Activated T-cell treated with anti-CD3 and anti-CD28 coated beads, Interleukin-2, amount 50 U/mL, for 72 hours (primary cell): ENCODE measurements at regions not wholly inside any gene's neighbourhood (a gene's known extent, or its start where the extent isn't known, plus 50 kb on each side); places are given as distances from the start of the nearest gene placed in this dataset.

ENCODE experiments used
- ATAC-seq, 2 donors: fragments of 150-1000 bp; cut with Tn5 transposase; replicated peaks in 1 of 2; 2 replicates each; pipeline ENCODE4 v1.10.0; 2021; ENCODE audit warnings: moderate library complexity in 2 of 2, mild to moderate bottlenecking in 1 of 2
- DNase-seq, 2 donors: peaks; one replicate each; pipeline ENCODE4 v3.0.0; 2021 to 2022; ENCODE audit warnings: mixed read lengths in 1 of 2
- H3K27ac Mint-ChIP-seq: one replicate; pipeline ENCODE4 v1.8.0; 2022; ENCODE audit warnings: mild to moderate bottlenecking, moderate library complexity, mixed read lengths
- H3K27me3 Mint-ChIP-seq: one replicate; pipeline ENCODE4 v1.8.0; 2022; ENCODE audit warnings: low read depth, mixed read lengths
- H3K36me3 Mint-ChIP-seq, 2 donors: one replicate each; pipeline ENCODE4 v1.8.0; 2022; ENCODE audit warnings: mixed read lengths in 2 of 2, mild to moderate bottlenecking in 1 of 2; ENCODE audit not compliant: insufficient read depth in 2 of 2
- H3K4me1 Mint-ChIP-seq: one replicate; pipeline ENCODE4 v1.8.0; 2022; ENCODE audit warnings: low read depth, mixed read lengths
- H3K4me3 Mint-ChIP-seq, 2 donors: one replicate each; pipeline ENCODE4 v1.8.0; 2022; ENCODE audit warnings: mild to moderate bottlenecking in 2 of 2, mixed read lengths in 2 of 2, moderate library complexity in 2 of 2
- H3K9me3 Mint-ChIP-seq, 2 donors: one replicate each; pipeline ENCODE4 v1.8.0; 2022; ENCODE audit warnings: mixed read lengths in 2 of 2

DNA sequence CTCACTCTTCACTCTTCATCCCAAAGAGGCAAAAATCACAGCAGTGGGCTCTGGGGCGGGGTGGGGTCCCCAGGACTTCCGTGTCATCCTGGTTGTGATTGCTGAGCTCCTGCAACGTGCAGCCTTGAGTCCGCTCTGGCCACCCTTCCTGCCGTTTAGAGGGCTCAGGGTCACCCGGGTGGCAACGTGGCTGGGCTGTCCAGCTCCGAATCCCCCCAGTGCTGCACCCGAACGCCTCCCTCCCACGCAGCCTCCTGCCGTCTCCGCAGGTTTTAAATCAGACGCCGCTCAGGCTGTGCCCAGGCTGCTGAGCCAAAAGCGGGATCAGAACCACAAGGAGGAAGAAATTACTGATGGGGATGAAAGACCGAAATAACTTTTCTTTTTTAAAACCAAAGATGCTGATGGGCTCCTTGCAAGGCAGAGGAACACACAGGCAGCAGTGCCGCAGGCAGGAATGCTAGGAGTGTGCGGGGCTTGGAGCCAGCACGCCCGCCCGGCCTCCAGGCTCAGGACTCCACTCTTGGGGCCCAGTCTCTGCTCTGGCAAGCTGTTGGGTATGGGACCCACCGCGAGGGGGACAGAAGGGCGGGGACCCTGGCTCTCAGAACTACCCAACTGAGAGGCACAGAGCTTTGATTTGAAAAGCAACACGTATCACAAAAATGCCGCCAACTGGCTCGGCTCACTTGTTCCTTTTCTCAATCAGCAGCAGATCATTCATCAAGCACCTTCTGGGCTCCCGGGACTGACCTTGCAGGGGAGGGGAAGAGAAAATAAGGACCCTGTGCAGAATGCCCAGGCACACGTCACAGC is 313.0 kb downstream of the CTTN start:
- DNase-seq = no peak
- Mint-ChIP-seq H3K27ac (no peak overlapping the region), H3K4me1 (no peaks in the 10 kb centered on the region), H3K27me3 (peaks cover 18% of the 10 kb centered on the region), H3K4me3 (no peak overlapping the region), H3K9me3 (no peaks in the 10 kb centered on the region), H3K36me3 (no peaks in the 10 kb centered on the region)
- no peak for ATAC-seq

- Mint-ChIP-seq H3K27ac (no peak overlapping the region), H3K9me3 (no peaks in the 10 kb centered on the region), H3K4me3 (no peak overlapping the region), H3K36me3 (no peaks in the 10 kb centered on the region), H3K4me1 (no peaks in the 10 kb centered on the region), H3K27me3 (peaks cover 18% of the 10 kb centered on the region)
- ATAC-seq (no peak), DNase-seq (no peak)
These were observed 313.5 kb downstream of the CTTN start for GRCh38 chr11:70711911-70712185.

DNA sequence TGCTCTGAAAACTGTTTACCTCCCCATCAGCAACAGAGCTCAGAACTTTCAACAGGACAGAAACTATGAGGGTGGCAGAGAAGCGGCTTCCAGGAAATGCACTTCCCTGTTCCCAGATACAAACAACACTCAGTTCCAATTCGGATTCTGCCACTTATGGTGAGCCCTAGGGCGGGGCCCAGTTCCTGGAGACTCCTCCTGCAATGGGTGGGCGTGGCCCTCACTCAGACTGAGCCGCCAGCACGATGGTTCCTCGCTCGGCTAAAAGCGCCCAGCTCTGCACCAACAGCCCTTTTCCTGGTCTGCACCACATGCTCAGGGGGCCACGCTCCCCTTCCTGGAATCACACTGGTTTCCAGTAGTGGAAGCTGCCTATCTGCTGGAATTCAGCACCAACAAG is 314.1 kb downstream of the CTTN start:
- H3K36me3 Mint-ChIP-seq = no peaks in the 10 kb centered on the region
- H3K27me3 Mint-ChIP-seq = peaks cover 18% of the 10 kb centered on the region
- H3K27ac Mint-ChIP-seq = no peak overlapping the region
- H3K4me3 Mint-ChIP-seq = no peak overlapping the region
- no peak for ATAC-seq
- DNase-seq = no peak
- H3K9me3 Mint-ChIP-seq = no peaks in the 10 kb centered on the region
- H3K4me1 Mint-ChIP-seq = peaks cover 6% of the 10 kb centered on the region

GRCh38 chr11:70713086-70713835 is 314.9 kb downstream of the CTTN start:
- no peaks in the 10 kb centered on the region for H3K9me3 Mint-ChIP-seq
- DNase-seq = no peak
- H3K4me1 Mint-ChIP-seq = peaks cover 6% of the 10 kb centered on the region
- H3K27ac Mint-ChIP-seq = no peak overlapping the region
- ATAC-seq = no peak
- no peaks in the 10 kb centered on the region for H3K36me3 Mint-ChIP-seq
- no peak overlapping the region for H3K4me3 Mint-ChIP-seq
- peaks cover 18% of the 10 kb centered on the region for H3K27me3 Mint-ChIP-seq

GRCh38 chr11:70713988-70714665 is 315.8 kb downstream of the CTTN start:
- ATAC-seq (no peak), DNase-seq (no peak)
- no peaks in the 10 kb centered on the region for H3K36me3 Mint-ChIP-seq
- H3K27me3 Mint-ChIP-seq = peaks cover 23% of the 10 kb centered on the region
- no peaks in the 10 kb centered on the region for H3K9me3 Mint-ChIP-seq
- H3K27ac Mint-ChIP-seq = no peak overlapping the region
- no peak overlapping the region for H3K4me3 Mint-ChIP-seq
- H3K4me1 Mint-ChIP-seq = peaks cover 6% of the 10 kb centered on the region

DNA sequence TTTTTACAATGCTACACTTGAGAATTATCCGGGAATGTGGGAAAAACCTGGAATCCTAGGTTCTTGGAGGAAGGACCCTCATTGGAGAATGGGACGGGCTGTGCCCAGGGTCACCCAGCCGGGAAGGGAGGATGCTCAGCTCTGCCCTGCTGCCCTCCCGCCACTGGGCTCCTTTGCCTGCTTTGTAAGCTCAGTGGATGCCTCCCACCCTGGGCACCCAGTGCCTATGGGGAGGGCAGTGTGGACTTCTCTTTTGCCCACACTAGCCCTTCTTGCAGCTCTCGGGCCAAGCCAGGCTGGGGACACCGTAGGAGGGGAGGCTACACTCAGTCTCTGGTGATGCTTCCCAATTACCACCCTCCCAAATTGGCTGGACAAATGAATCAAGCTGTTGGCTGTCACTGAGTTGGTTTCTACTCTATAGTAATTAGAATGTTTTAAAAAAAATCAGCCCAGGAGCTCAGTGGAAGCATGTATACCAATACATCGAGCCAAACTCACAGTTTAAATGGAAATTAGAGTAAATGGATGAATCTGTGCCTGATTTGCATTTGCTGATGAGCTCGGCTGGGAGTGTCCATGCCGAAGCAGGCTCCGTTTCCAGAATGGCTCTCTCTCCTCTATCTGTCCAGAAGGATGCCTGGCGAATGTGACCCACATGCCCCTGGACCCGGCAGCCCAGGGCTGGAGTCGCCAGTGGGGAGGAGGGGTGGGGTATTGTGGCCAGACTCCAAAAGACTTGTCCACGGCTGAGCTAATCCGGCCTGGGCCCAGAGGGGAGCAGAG is 317.0 kb downstream of the CTTN start:
- peaks cover 6% of the 10 kb centered on the region for H3K4me1 Mint-ChIP-seq
- no peaks in the 10 kb centered on the region for H3K36me3 Mint-ChIP-seq
- no peak for ATAC-seq

GRCh38 chr11:70716216-70716615 is 317.9 kb downstream of the CTTN start:
- Mint-ChIP-seq H3K36me3 (no peaks in the 10 kb centered on the region), H3K4me1 (peaks cover 6% of the 10 kb centered on the region), H3K27me3 (peaks cover 24% of the 10 kb centered on the region), H3K9me3 (no peaks in the 10 kb centered on the region), H3K4me3 (no peak overlapping the region), H3K27ac (no peak overlapping the region)
- no peak for DNase-seq
- ATAC-seq = no peak

More for the DNA sequence above, 317.0 kb downstream of the CTTN start:
- Mint-ChIP-seq H3K27me3 (peaks cover 17% of the 10 kb centered on the region), H3K9me3 (no peaks in the 10 kb centered on the region), H3K4me3 (no peak overlapping the region), H3K27ac (no peak overlapping the region)
- DNase-seq = no peak

DNA sequence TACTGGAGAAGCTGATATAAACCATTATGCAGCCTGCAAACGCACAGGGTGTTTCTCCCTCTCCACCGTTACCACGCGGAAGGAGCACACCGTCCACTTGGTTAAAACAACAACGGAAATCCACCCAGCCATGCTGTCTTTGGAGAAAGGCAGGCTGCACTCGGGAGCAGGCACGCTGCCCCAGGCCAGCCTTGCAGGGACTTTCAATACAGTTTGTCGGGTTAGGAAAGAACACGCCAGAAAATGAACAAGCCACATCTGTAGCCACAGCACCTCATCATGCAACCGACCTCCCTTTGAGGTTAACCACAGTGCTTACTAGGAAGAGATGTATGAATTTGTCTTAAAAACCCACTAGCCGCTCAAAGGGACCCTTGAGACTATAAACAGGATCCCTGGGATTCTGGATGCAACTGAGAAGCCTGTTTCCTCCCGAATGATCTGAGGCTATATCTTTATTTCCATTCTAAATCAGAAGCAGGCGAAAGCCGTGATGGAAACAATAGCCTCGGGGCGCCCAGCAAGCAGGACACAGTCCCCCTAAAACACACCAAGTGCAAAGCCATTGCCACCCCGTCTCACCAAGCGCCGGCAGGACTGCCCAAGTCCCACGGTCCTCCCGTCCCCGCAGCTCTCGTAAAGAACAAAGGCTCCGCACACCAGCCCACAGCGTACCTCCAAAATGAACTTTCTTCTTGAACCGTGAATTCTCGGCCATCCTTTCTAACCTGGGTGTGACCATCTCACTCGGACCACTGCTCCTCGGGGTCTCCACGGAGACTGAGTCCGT is 318.9 kb downstream of the CTTN start:
- Mint-ChIP-seq H3K4me3 (no peak overlapping the region), H3K27ac (no peak overlapping the region), H3K27me3 (peaks cover 23% of the 10 kb centered on the region), H3K36me3 (no peaks in the 10 kb centered on the region), H3K4me1 (peaks cover 6% of the 10 kb centered on the region), H3K9me3 (no peaks in the 10 kb centered on the region)
- no peak for ATAC-seq
- DNase-seq = no peak

DNA sequence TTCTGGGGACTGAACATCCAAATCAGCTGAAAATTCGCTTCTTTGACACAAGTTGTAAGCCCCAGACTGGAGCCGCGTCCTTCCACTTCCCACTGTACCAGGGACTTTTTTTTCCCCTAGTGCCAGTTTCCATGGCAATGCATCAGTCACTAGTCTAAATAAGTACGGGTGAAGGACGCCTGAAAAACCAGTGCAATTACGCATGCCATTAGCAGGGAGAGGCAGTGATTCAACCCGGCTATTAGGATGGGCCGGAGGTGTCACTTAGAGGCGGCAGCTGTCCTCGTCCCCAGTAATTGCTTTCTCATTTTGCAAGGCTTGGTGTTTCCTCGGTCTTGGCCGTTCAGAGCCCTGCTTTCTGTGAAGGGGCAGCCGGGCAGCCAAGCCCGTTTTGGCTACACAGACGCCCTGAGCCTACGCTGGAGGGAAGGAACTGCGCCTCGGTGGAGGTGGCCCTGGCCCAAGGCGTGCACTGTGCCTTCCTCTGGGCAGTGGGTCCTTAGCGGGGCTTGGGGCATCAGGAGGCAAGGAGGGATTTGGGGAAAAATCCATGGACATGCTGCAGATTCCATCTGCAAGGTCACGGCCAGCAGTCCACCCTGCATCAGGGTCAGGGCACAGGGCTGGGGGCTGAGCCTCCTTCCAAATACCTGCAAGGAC is 319.7 kb downstream of the CTTN start:
- peaks cover 14% of the 10 kb centered on the region for H3K27me3 Mint-ChIP-seq
- H3K36me3 Mint-ChIP-seq = no peaks in the 10 kb centered on the region
- no peak for DNase-seq
- H3K4me1 Mint-ChIP-seq = peaks cover 6% of the 10 kb centered on the region
- H3K9me3 Mint-ChIP-seq = no peaks in the 10 kb centered on the region
- H3K27ac Mint-ChIP-seq = no peak overlapping the region
- H3K4me3 Mint-ChIP-seq = no peak overlapping the region
- no peak for ATAC-seq

DNA sequence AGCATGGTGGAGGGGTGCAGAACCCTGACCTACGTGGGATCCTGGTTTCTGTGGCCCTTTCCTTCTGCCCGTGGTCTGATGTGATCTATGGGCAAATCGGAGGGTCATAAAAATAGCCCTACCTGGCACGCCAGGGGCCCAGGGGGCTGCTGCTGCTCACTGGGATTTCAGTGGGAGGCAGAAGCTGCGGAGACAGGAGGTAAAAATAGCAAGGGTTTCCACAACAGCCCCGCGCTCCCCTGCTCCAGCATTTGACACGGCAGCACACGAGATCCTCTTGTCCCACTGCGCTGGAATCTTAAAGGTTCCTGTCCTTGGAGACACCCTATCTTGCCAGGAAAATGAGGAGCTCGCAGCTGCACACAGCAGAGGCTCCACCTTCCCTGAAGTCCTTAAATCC is 321.2 kb downstream of the CTTN start:
- no peaks in the 10 kb centered on the region for H3K9me3 Mint-ChIP-seq
- peaks cover 14% of the 10 kb centered on the region for H3K27me3 Mint-ChIP-seq
- ATAC-seq (no peak), DNase-seq (no peak)
- no peaks in the 10 kb centered on the region for H3K36me3 Mint-ChIP-seq
- peaks cover 6% of the 10 kb centered on the region for H3K4me1 Mint-ChIP-seq
- H3K27ac Mint-ChIP-seq = no peak overlapping the region
- no peak overlapping the region for H3K4me3 Mint-ChIP-seq

GRCh38 chr11:70720281-70720680 is 322.0 kb downstream of the CTTN start:
- no peak overlapping the region for H3K4me3 Mint-ChIP-seq
- ATAC-seq = no peak

DNA sequence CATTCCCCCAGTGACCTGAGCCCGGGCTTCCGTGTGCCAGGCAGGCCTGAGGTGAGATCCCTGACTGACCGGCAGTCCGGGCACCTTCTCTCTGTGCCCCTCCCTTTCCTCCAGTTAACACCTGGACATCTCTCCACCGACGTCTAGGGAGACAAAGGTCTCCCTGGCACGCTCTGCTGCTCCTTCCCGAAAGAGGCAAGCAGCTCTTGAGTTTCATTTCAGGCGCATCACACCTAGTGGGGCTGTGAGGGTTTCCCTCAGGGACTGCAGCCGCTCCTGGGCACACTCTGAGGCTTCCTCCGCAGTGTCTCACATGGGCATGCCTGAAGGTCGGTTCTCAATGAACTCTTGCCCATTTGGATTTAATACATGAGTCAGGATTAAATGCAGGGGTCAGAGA is 322.7 kb downstream of the CTTN start:
- Mint-ChIP-seq H3K9me3 (no peaks in the 10 kb centered on the region), H3K4me1 (peaks cover 6% of the 10 kb centered on the region)

More at GRCh38 chr11:70720281-70720680, 322.0 kb downstream of the CTTN start:
- H3K9me3 Mint-ChIP-seq = no peaks in the 10 kb centered on the region
- H3K27me3 Mint-ChIP-seq = peaks cover 14% of the 10 kb centered on the region
- no peak for DNase-seq
- H3K27ac Mint-ChIP-seq = no peak overlapping the region
- H3K36me3 Mint-ChIP-seq = no peaks in the 10 kb centered on the region
- peaks cover 6% of the 10 kb centered on the region for H3K4me1 Mint-ChIP-seq

More for the DNA sequence above, 322.7 kb downstream of the CTTN start:
- Mint-ChIP-seq H3K27ac (no peak overlapping the region), H3K36me3 (no peaks in the 10 kb centered on the region), H3K27me3 (peaks cover 14% of the 10 kb centered on the region), H3K4me3 (no peak overlapping the region)
- DNase-seq = no peak
- no peak for ATAC-seq
